Muscle layer of colon (tissue), 2 donors: ENCODE measurements at regions not wholly inside any gene's neighbourhood (a gene's known extent, or its start where the extent isn't known, plus 50 kb on each side); places are given as distances from the start of the nearest gene placed in this dataset.

Experiments
- H3K27ac ChIP-seq: one replicate; pipeline ENCODE4 v1.7.0; 2013; ENCODE audit warnings: low read depth, mild to moderate bottlenecking, low read length, moderate library complexity
- H3K27me3 ChIP-seq, 2 donors: one replicate each; pipeline ENCODE4 v1.7.0; 2013; ENCODE audit warnings: low read length in 2 of 2, mild to moderate bottlenecking in 2 of 2; ENCODE audit not compliant: insufficient read depth in 2 of 2, control insufficient read depth in 1 of 2
- H3K36me3 ChIP-seq: one replicate; pipeline ENCODE4 v1.7.0; 2013; ENCODE audit warnings: mild to moderate bottlenecking, low read length; ENCODE audit not compliant: insufficient read depth
- H3K4me1 ChIP-seq: one replicate; pipeline ENCODE4 v1.7.0; 2013; ENCODE audit warnings: mild to moderate bottlenecking, low read length; ENCODE audit not compliant: insufficient read depth
- H3K4me3 ChIP-seq, 2 donors: one replicate each; pipeline ENCODE4 v1.7.0; 2013; ENCODE audit warnings: low read length in 2 of 2, low read depth in 1 of 2, mild to moderate bottlenecking in 1 of 2, moderate library complexity in 1 of 2
- H3K9ac ChIP-seq: one replicate; pipeline ENCODE4 v1.7.0; 2013; ENCODE audit warnings: low read length
- H3K9me3 ChIP-seq: one replicate; pipeline ENCODE4 v1.7.0; 2013; ENCODE audit warnings: mild to moderate bottlenecking, low read length
- donor health status: abdominal sarcoma.
- donor health status: Adenocarcinoma of cecum.

- peak overlapping the region; percentile 42 for H3K27ac ChIP-seq
- no peaks in the 10 kb centered on the region for H3K9me3 ChIP-seq
- H3K4me1 ChIP-seq: peaks cover 50% of the 10 kb centered on the region
- H3K4me3 ChIP-seq: no peak overlapping the region
- no peaks in the 10 kb centered on the region for H3K36me3 ChIP-seq
- H3K27me3 ChIP-seq: no peaks in the 10 kb centered on the region
- H3K9ac ChIP-seq: no peak overlapping the region
Measured at GRCh38 chr12:123076604-123077297, 74.1 kb downstream of the PITPNM2 start.

- no peaks in the 10 kb centered on the region for H3K36me3 ChIP-seq
- H3K9ac ChIP-seq: peak overlapping the region; percentile 32
- peak overlapping the region in 1 of 2 donors; percentile 15 for H3K4me3 ChIP-seq
- no peaks in the 10 kb centered on the region for H3K27me3 ChIP-seq
- H3K27ac ChIP-seq: peak overlapping the region; percentile 77
- no peaks in the 10 kb centered on the region for H3K9me3 ChIP-seq
- H3K4me1 ChIP-seq: peaks cover 60% of the 10 kb centered on the region
Measured at GRCh38 chr12:123075646-123076171, 75.2 kb downstream of the PITPNM2 start.

GRCh38 chr12:123075087-123075645, 75.7 kb downstream of the PITPNM2 start:
- peak overlapping the region; percentile 32 for H3K9ac ChIP-seq
- no peaks in the 10 kb centered on the region for H3K27me3 ChIP-seq
- peaks cover 66% of the 10 kb centered on the region for H3K4me1 ChIP-seq
- peak overlapping the region; percentile 77 for H3K27ac ChIP-seq
- H3K36me3 ChIP-seq: no peaks in the 10 kb centered on the region
- peak overlapping the region in 1 of 2 donors; percentile 15 for H3K4me3 ChIP-seq
- no peaks in the 10 kb centered on the region for H3K9me3 ChIP-seq

- Histone ChIP-seq H3K36me3 (no peaks in the 10 kb centered on the region), H3K27ac (no peak overlapping the region), H3K4me3 (no peak overlapping the region), H3K9ac (no peak overlapping the region), H3K4me1 (peaks cover 66% of the 10 kb centered on the region), H3K27me3 (no peaks in the 10 kb centered on the region), H3K9me3 (no peaks in the 10 kb centered on the region)
Measured at GRCh38 chr12:123073962-123074801, 76.7 kb downstream of the PITPNM2 start.

- H3K36me3 ChIP-seq: no peaks in the 10 kb centered on the region
- H3K9ac ChIP-seq: no peak overlapping the region
- no peak overlapping the region for H3K4me3 ChIP-seq
- no peak overlapping the region for H3K27ac ChIP-seq
- no peaks in the 10 kb centered on the region for H3K27me3 ChIP-seq
- peaks cover 66% of the 10 kb centered on the region for H3K4me1 ChIP-seq
- H3K9me3 ChIP-seq: no peaks in the 10 kb centered on the region
Measured at GRCh38 chr12:123073292-123073691, 77.6 kb downstream of the PITPNM2 start.

DNA sequence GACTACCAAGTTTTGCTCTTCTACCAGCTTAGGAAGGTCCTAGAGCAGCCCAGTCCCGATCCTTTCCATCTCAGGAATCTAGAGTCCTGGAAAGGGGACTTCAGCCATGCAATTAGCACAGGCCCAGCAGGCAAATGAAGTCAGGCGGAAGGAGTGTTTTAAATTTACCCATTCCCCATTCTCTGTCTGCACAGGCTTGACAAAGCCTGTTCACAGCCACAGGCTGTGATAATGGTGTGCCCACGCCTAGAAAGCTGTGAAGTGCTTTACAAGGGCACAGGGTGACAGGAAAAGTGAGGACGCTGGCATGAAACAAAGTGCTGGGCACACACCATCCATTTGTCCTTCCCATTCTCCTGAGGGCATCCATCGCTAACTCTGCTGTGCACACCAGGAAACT, 79.0 kb downstream of the PITPNM2 start:
- Histone ChIP-seq H3K36me3 (no peaks in the 10 kb centered on the region), H3K9me3 (no peaks in the 10 kb centered on the region), H3K27ac (no peak overlapping the region), H3K4me3 (no peak overlapping the region), H3K27me3 (no peaks in the 10 kb centered on the region), H3K4me1 (peaks cover 58% of the 10 kb centered on the region), H3K9ac (no peak overlapping the region)

GRCh38 chr12:123071099-123071800, 79.6 kb downstream of the PITPNM2 start:
- no peak overlapping the region for H3K9ac ChIP-seq
- no peak overlapping the region for H3K4me3 ChIP-seq
- no peaks in the 10 kb centered on the region for H3K27me3 ChIP-seq
- no peaks in the 10 kb centered on the region for H3K36me3 ChIP-seq
- peaks cover 54% of the 10 kb centered on the region for H3K4me1 ChIP-seq
- H3K27ac ChIP-seq: no peak overlapping the region
- no peaks in the 10 kb centered on the region for H3K9me3 ChIP-seq

DNA sequence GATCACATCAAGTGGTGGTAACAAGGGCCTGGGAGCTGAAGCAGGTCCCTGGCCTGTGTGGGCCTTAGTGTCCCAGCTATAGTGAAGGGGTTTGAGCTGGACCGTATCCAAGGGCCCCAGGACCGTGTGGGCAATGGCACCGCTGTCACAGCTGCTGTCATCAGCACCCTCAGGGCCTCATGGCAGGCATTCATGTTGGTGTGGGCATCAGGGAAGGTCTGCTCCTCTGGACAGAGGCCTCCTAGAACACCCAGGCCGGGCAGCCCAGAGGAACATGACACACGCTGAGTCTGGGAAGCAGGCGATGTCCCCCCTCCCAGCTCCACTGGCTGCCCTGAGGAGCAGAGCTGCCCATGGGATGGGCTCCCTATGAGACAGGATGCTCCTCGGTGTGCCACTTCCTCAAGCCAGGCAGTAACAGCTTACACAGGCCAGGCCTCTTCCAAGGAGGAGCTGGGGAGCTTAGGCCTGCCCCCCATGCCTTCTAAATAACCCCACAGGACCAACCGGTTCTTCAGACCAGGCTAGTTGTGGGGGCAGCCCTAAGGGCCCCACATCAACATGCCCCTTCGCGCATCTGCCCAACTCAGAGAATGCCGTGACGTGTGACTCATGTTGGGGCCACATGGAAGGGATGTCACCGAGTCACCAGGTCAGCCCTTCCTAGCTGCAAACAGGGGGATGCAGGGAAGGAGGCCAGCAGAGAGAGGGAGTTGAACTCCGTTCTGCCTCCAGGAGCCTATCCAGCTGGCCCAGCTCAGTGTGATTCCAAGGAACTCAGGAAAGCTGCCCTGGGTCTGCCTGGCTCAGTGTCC, 80.4 kb downstream of the PITPNM2 start:
- Histone ChIP-seq H3K4me3 (no peak overlapping the region), H3K9me3 (no peaks in the 10 kb centered on the region), H3K4me1 (peaks cover 54% of the 10 kb centered on the region), H3K27me3 (no peaks in the 10 kb centered on the region), H3K9ac (no peak overlapping the region), H3K27ac (no peak overlapping the region), H3K36me3 (no peaks in the 10 kb centered on the region)

DNA sequence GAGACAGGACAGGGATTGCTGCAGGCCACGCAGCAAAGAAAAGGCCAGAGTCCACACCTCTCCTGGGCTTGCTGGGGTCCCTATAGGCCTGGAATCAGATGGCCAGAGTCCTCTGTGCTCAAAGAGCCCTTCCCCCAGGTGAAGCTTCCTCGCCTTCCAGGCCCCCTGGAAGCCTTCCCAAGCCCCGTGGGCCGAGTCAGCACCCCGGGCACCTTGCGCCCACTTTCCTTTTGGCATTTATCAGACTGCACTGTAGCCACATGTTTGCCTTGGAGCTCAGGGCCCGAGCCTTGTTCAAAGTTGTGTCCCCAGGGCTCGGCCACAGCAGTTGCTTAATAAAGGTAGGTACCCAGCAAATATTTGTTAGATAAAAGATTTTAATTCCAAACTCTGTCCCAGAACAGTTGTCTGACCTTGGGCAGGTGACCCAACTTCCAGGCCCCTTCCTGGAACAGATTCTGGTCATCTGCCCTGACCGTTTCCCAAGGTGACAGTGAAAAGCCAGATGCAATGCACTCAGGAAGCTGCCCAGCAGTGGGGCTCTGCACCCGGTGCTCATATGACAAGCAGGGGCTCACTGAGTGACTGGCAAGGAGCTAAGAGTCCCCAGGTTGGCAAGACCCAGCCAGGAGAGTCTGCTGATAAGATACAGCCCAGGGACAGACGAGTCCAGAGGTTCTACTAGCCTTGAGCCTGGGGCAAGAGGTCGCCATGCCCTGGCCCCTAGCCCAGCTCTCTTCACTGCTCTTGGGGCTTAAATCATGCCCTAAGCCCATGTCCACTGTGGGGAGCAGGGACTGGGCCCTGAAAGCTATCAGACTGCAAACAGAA, 81.2 kb downstream of the PITPNM2 start:
- Histone ChIP-seq H3K27ac (no peak overlapping the region), H3K4me1 (peaks cover 54% of the 10 kb centered on the region), H3K9me3 (no peaks in the 10 kb centered on the region), H3K27me3 (no peaks in the 10 kb centered on the region), H3K9ac (no peak overlapping the region), H3K4me3 (no peak overlapping the region), H3K36me3 (no peaks in the 10 kb centered on the region)

DNA sequence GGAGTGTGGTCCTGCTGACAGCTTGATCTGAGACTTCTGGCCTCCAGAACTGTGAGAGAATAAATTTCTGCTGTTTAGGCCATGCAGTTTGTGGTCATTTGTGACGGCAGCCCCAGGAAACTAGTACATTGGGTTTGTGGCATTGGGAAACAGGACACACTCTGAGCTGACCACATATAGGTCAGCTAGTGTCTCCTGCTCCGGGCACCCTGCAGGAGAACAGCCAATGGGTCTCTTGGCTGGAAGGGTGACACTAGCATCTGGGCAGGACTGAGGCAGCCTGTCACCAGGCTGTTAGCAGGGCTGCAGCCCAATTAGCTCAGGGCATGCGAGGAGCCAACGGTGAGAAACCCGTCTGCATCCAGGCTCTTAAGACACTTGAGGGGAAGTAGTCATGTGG, 83.2 kb downstream of the PITPNM2 start:
- H3K4me1 ChIP-seq: peaks cover 59% of the 10 kb centered on the region
- H3K27ac ChIP-seq: no peak overlapping the region
- no peak overlapping the region for H3K9ac ChIP-seq

More for the DNA sequence above, 83.2 kb downstream of the PITPNM2 start:
- H3K9me3 ChIP-seq: no peaks in the 10 kb centered on the region
- H3K4me3 ChIP-seq: no peak overlapping the region
- H3K27me3 ChIP-seq: no peaks in the 10 kb centered on the region
- no peaks in the 10 kb centered on the region for H3K36me3 ChIP-seq
